Activated CD4-positive, alpha-beta T cell treated with anti-CD3 and anti-CD28 coated beads, Interleukin-2, amount 50 U/mL, for 16 hours (primary cell): ENCODE measurements at regions not wholly inside any gene's neighbourhood (a gene's known extent, or its start where the extent isn't known, plus 50 kb on each side); places are given as distances from the start of the nearest gene placed in this dataset.
"Not testable (repeated sequence)": the region's sequence is repeated elsewhere in the genome, so short reads cannot be mapped to it uniquely, and the experiment has no call there.

Experiments used
- DNase-seq: peaks from one replicate; pipeline ENCODE4 v3.0.0-alpha.2; 2020

- no peak for DNase-seq
Measured at GRCh38 chr10:119996944-119997343, 104.4 kb downstream of the SEC23IP start.

DNA sequence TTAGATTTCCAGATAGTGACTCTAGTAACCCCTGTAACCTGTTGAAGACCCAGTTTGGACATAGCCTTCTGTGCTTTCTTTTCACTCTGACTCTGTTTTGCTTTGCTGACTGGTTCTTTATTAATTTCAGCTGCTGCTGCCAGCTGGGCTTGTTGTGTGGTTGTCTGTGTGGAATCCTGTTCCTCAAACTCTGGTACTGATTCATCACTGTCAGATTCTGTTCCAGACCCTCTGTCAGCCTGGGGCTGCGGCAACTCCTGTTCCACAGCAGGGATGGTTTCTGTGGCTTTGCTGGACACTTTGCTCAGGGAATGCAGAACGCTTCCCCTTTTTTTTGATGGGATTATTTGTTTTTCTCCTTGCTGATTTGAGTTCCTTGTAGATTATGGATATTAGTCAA is 104.9 kb downstream of the SEC23IP start:
- no peak for DNase-seq

GRCh38 chr10:120002785-120003184 is 110.3 kb downstream of the SEC23IP start:
- no peak for DNase-seq

- no peak for DNase-seq
Measured at GRCh38 chr10:120005207-120006201, 113.0 kb downstream of the SEC23IP start.

DNA sequence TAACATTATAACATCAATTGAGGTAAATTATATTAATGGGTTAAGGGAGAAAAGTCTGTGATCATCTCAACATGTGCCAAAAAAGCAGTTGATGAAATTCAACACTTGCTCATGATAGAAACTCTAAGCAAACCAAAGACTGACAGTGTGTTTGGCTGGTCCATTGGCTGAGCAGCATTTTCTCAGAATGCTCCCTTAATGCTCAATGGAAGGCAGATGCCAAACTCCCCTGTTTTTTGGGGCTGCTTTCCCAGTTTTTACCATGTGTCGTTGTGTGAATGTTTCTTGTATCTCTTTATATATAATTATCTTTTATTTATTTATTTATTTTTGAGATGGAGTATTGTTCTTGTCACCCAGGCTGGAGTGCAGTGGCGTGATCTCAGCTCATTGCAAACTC is 114.7 kb downstream of the SEC23IP start:
- no peak for DNase-seq

- DNase-seq, result no peak
Measured at GRCh38 chr10:120011359-120012130, 119.0 kb downstream of the SEC23IP start.

DNA sequence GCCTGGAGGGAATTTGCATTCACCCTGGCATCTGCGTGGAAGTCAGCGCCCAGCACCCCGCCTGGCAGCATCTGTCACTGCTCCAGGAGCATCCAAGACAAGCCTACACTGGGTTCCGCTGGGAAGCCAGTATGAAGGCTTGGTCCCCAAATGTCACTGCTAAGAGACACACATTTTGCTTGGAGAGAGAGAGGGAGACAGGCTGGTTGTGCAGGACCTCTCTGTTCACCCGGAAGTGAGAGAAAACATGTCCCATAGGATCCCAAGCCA is 119.5 kb downstream of the SEC23IP start:
- DNase-seq, result no peak

DNA sequence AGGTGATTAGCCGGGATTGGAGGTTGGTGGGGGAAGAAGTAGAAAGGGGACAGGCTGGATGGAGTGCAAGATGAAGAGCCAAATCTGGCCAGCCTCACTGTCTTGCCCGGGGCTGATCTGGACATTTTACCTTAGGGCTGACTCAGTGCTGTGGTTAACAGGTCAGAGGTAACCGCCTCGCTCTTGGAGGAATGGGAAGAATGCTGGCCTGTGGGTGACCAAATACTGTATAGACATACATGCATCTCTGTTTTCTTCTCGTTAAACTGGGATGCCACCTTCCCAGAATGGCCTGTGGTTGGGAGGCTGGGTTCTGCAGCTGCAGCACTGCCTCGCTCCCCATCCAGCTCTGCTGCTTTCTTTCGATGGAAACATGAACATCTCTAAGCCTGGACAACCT is 120.0 kb downstream of the SEC23IP start:
- no peak for DNase-seq

- DNase-seq, result no peak
Measured at GRCh38 chr10:120014031-120014430, 121.5 kb downstream of the SEC23IP start.

DNA sequence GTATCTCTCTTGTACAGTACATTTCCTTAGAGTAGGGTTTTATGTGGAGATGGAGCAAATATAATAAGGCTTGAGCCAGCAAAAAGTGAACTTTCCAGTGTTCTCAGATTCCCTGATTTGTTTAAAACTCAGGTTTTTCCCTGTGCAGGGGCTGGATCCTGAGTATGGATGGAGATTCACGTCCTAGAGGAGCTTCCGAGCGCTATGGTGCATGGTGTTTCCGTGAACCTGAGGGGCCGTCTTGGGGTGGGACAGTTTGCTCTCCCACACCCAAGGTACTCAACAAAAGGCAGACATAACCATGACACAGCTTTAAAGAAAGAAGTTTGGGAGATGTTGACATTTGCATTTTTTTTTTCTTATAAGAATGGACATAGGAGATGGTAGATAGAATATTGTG is 122.5 kb downstream of the SEC23IP start:
- no peak for DNase-seq

GRCh38 chr10:120016906-120017305 is 124.4 kb downstream of the SEC23IP start:
- DNase-seq, result no peak

DNA sequence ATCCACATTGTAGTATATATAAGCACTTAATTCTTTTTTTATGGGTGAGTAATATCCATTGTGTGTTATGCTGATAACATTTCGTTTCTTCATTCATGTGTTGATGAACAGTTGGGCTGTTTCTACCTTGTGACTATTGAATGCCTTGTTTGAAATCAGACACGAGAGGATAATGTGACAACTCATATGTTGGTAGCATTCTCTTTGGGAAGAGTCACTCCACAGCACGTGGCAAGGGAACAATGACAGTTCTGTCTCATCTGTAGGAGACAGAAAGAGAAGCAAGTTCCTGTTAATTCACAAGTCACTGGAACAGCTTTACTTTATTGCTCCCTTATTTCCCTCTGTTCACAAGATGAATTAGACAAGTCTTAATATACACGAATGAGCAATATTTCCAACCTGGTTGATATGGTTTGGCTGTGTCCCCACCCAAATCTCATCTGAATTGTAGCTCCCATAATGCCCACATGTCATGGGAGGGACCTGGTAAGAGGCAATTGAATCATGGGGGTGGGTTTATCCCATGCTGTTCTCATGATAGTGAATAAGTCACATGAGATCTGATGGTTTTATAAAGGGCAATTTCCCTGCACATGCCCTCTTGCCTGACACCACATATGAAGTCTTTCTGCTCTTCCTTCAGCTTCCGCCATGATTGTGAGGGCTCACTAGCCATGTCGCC is 125.3 kb downstream of the SEC23IP start:
- no peak for DNase-seq

- no peak for DNase-seq
Measured at GRCh38 chr10:120018695-120019094, 126.2 kb downstream of the SEC23IP start.

- no peak for DNase-seq
Measured at GRCh38 chr10:120019568-120019967, 127.0 kb downstream of the SEC23IP start.

DNA sequence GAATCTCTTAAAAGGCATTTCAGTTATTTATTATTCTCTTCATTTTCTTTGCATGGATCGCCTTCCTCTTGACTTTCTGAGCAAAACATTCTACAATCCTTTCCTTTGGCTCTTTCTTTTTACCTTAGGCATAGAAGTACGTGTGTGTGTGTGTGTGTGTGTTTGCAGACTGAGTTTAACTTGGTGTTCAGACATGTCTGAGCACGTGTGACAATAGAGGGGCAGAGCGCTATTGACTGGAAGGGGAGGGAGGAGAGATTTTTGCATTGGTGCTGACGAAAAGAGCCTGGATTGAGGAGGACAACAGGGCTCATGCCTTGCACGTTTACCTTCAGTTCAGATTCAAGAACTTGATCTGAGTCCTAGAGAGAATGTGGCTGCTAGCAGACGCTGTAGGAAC is 129.8 kb downstream of the SEC23IP start:
- DNase-seq, result no peak

GRCh38 chr10:120034236-120034635 is 141.7 kb downstream of the SEC23IP start:
- no peak for DNase-seq

DNA sequence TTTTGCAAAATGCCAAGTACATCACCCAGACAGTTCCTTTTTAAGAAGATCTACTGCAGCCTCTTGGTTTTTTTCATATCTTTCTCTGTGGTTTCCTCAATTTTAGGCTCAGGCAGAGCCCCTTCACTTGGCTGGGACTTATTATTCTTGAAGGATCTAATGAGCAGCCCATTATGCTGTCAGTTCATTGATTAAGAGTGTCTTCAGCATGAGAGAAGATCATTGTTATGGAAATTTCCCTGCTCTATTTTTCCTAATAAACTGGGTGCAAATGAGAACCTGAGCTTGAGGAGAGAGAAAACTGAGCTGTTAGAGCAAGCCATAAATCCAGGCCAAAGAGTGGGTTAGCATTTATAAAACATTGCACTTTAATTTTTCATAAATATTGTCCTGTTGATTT is 146.5 kb downstream of the SEC23IP start:
- DNase-seq, result no peak

DNA sequence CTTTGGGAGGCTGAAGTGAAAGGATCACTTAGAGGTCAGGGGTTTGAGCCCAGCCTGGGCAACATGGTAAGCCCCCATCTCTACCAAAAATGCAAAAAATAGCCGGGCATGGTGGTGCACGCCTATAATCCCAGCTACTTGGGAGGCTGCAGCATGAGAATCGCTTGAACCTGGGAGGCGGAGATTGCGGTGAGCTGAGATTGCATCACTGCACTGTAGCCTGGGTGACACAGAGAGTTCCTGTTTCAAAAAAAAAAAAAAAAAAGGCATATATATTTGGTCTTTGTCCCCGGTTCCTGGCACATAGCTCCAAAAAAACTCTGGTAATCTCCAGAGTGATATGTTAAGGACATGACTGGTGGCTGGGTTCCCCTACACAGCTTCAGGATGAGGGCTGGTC is 147.3 kb downstream of the SEC23IP start:
- DNase-seq, result no peak

DNA sequence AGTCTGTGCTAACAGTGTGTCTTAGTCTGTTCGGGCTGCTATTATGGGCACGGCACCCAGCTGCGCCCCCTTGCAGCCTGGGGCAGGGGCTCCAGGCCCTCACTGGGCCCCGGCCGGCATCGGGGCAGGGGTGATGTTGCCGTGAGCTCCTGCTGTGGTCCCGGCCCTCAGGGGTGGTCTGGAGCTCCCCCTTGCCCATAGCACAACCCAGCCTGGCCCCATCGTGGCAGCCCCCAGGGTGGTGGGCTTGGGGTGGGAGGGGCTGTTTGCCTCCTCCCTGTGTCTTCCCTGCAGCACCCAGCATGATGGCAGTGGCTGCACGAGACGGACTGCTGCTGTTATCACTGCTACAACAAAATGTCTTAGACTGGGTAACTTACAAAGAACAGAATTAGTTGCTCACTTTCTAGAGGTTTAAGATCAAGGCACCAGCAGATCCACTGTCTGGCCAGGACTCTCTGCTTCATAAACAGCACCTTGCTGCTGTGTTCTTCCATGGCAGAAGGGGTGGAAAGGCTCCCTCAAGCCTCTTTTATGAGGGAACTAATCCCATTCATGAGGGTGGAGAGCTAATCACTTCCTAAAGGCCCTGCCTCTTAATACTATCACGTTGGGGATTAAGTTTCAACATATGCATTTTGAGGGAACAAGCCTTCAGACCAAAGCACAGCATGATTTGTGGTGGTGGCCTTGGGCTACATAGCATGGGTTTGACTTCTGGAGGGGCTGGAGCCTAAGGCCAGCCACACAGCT is 149.5 kb downstream of the SEC23IP start:
- no peak for DNase-seq

- no peak for DNase-seq
Measured at GRCh38 chr10:120042705-120043104, 150.2 kb downstream of the SEC23IP start.

DNA sequence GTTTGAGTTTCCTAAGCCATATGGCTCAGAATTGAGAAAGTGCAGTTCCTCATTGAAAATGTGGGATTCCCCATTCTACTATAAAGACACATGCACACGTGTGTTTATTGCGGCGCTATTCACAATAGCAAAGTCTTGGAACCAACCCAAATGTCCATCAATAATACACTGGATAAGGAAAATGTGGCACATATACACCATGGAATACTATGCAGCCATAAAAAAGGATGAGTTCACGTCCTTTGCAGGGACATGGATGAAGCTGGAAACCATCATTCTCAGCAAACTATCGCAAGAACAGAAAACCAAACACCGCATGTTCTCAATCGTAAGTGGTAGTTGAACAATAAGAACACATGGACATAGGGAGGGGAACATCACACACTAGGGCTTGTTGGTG is 154.8 kb downstream of the SEC23IP start:
- not testable (repeated sequence) for DNase-seq

DNA sequence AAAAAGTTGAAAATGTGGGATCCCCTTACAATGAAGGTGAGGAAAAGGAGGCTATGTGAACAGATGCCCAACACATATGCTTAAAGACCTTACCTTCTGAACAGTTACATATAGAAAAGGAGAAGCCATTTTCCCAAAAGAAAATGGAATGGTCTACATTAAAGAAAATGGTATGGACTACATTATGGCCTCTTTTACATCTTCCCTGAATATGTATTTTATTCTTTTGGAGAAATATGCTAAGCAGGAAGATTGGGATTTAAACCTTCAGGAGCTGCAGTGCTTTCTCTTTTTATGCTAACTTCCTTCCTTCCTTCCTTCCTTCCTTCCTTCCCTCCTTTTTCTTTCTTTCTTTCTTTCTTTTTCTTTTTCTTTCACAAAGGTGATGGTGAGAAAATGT is 155.4 kb downstream of the SEC23IP start:
- DNase-seq, result no peak

DNA sequence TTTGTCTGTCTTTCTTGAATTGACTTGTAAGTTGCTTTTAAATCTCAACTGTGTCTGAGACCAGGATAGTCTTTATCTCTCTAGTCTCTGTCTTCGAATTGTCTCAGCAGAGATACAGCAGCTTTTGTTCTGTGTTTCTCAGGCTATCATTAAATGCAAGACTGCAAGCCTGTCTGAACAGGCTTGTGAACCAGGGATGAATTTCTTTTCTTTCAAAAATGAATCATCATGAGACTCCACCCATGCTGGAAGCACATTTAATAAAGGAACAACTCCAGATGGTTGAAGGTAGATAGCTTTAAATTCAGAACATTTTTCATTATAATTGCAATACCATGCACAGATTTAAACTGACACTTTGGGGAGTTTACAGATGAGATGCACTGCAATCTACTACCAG is 155.9 kb downstream of the SEC23IP start:
- no peak for DNase-seq
